PC-3 (cell line): ENCODE measurements at regions not wholly inside any gene's neighbourhood (a gene's known extent, or its start where the extent isn't known, plus 50 kb on each side); places are given as distances from the start of the nearest gene placed in this dataset.
A peak's percentile ranks its signal among the peaks of the same experiment; 100 is the strongest.

Experiments used
- ATAC-seq: fragments of 200-7000 bp; cut with Tn5 transposase; 2 replicates; pipeline ENCODE4 v1.9.1; 2020; ENCODE audit warnings: mild to moderate bottlenecking, moderate library complexity
- BruUV-seq: library from RNA; stranded (reverse); fragments of 400-500 nt; replicated peaks from 2 replicates; lab custom pipeline; 2021; lab: Mats Ljungman, UMichigan
- CTCF ChIA-PET: fragments of 300-600 bp; sonication (Branson Sonifier 250); formaldehyde crosslinking; loops from one replicate; lab custom pipeline; 2022; ENCODE audit warnings: antibody characterized with exemption; lab: Charles Lee
- POLR2A ChIA-PET: fragments of 300-600 bp; sonication (Branson Sonifier 250); formaldehyde crosslinking; loops from one replicate; lab custom pipeline; 2022; ENCODE audit warnings: antibody characterized with exemption; ENCODE audit not compliant: unreplicated experiment; lab: Charles Lee
- DNase-seq: peaks from one replicate; pipeline ENCODE4 v3.0.0-alpha.2; 2015
- H2AFZ ChIP-seq: fragments of 300-600 bp; sonication (generic); 2 replicates; pipeline ENCODE4 v1.6.0; 2016; ENCODE audit warnings: antibody characterized with exemption, low read length
- H3F3A ChIP-seq: fragments of 300-600 bp; sonication (generic); one replicate; pipeline ENCODE4 v1.6.0; 2017; ENCODE audit warnings: antibody characterized with exemption, low read length, control low read depth, mild to moderate bottlenecking; ENCODE audit not compliant: unreplicated experiment
- H3K27ac ChIP-seq: fragments of 300-600 bp; sonication (generic); 2 replicates; pipeline ENCODE4 v1.5.1; 2016; ENCODE audit warnings: mild to moderate bottlenecking, low read length
- H3K27me3 ChIP-seq: fragments of 300-600 bp; sonication (generic); 2 replicates; pipeline ENCODE4 v1.6.1; 2016; ENCODE audit warnings: low read length, mixed read lengths
- H3K36me3 ChIP-seq: fragments of 300-600 bp; sonication (generic); 2 replicates; pipeline ENCODE4 v1.6.1; 2016; ENCODE audit warnings: low read depth, mixed run types, low read length, mixed read lengths
- H3K4me1 ChIP-seq: fragments of 300-600 bp; sonication (generic); 2 replicates; pipeline ENCODE4 v1.5.1; 2016; ENCODE audit warnings: low read length; ENCODE audit not compliant: insufficient read depth
- H3K4me2 ChIP-seq: fragments of 300-600 bp; sonication (generic); 2 replicates; pipeline ENCODE4 v1.6.0; 2016; ENCODE audit warnings: low read length
- H3K4me3 ChIP-seq: fragments of 300-600 bp; sonication (generic); 2 replicates; pipeline ENCODE4 v1.5.1; 2016; ENCODE audit warnings: mild to moderate bottlenecking, low read length, mixed read lengths
- H3K79me2 ChIP-seq: fragments of 300-600 bp; sonication (generic); 2 replicates; pipeline ENCODE4 v1.6.1; 2017; ENCODE audit warnings: low read length, mixed read lengths
- H3K9ac ChIP-seq: fragments of 300-600 bp; sonication (generic); 2 replicates; pipeline ENCODE4 v1.6.0; 2016; ENCODE audit warnings: mild to moderate bottlenecking, low read length
- H3K9me2 ChIP-seq: fragments of 300-600 bp; sonication (generic); replicated peaks from 2 replicates; pipeline ENCODE4 v1.6.1; 2016; ENCODE audit warnings: mixed run types, low read length, mixed read lengths
- H3K9me3 ChIP-seq: fragments of 300-600 bp; sonication (generic); 2 replicates; pipeline ENCODE4 v1.6.1; 2016; ENCODE audit warnings: low read length, mixed read lengths
- H4K20me1 ChIP-seq: fragments of 300-600 bp; sonication (generic); 2 replicates; pipeline ENCODE4 v1.6.1; 2016; ENCODE audit warnings: low read length, mixed read lengths
- EZH2 ChIP-seq: fragments of 300-600 bp; sonication (generic); IDR thresholded peaks from one replicate; pipeline ENCODE4 v1.6.1; 2017; ENCODE audit warnings: antibody characterized with exemption, mild to moderate bottlenecking, low read length; ENCODE audit not compliant: unreplicated experiment
- EZH2phosphoT487 ChIP-seq: fragments of 300-600 bp; sonication (generic); IDR thresholded peaks from 2 replicates; pipeline ENCODE4 v1.6.1; 2018; ENCODE audit warnings: mild to moderate bottlenecking, antibody characterized with exemption, low read length, borderline replicate concordance
- intact Hi-C: fragments of 100-400 bp; cut with micrococcal nuclease; formaldehyde crosslinking; loops from 2 replicates; pipeline ENCODE4 v1.9.0; 2023
- TF ChIP-seq, protein P1 (sequence below): fragments of 300-600 bp; sonication (generic); conservative IDR thresholded peaks from 2 replicates; pipeline ENCODE4 v1.5.1; 2017; ENCODE audit warnings: antibody characterized with exemption, low read depth, mild to moderate bottlenecking, low read length

DNA sequence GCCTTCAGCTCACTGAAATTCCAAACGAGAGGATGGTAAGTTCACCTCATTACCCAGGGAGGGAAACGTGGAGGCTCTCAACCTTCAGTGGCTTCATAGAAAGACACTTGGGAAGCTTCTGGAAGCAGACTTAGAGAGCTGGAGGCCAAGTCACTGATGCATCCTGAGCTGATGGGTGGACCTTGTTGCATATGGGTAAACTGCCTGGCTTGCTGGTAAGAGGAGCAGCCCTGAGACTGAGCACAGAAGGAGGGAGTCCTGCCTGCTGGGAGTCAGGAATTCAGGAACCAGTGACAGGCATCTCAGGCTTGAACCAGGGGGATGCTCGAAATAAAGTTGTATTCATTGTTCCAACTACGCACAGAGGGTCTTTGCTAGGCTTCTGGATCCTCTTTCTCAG, 66.5 kb upstream of the NPAS2 start:
- ChIA-PET CTCF (no interaction called here), POLR2A (no interaction called here)
- Histone ChIP-seq H2AFZ (no peak overlapping the region), H3K9me3 (0 out of 2 replicates have a peak, but pooled peaks cover 4% of the 10 kb centered on the region), H3K4me1 (peaks cover 61% of the 10 kb centered on the region), H3K4me3 (no peak overlapping the region), H4K20me1 (no peaks in the 10 kb centered on the region), H3K4me2 (peak overlapping the region; percentile 56), H3K9me2 (no peaks in the 10 kb centered on the region; the same call in 1 of the 2 replicates), H3K79me2 (no peaks in the 10 kb centered on the region), H3F3A (no peaks in the 10 kb centered on the region), H3K27ac (peak overlapping the region; percentile 86), H3K9ac (peak overlapping the region; percentile 30; the same call in 1 of the 2 replicates), H3K27me3 (no peaks in the 10 kb centered on the region), H3K36me3 (no peaks in the 10 kb centered on the region)
- DNase-seq (no peak), ATAC-seq (no peak)
- TF ChIP-seq EZH2phosphoT487 (no peak), EZH2 (no peak)
- TF ChIP-seq, protein P1, sequence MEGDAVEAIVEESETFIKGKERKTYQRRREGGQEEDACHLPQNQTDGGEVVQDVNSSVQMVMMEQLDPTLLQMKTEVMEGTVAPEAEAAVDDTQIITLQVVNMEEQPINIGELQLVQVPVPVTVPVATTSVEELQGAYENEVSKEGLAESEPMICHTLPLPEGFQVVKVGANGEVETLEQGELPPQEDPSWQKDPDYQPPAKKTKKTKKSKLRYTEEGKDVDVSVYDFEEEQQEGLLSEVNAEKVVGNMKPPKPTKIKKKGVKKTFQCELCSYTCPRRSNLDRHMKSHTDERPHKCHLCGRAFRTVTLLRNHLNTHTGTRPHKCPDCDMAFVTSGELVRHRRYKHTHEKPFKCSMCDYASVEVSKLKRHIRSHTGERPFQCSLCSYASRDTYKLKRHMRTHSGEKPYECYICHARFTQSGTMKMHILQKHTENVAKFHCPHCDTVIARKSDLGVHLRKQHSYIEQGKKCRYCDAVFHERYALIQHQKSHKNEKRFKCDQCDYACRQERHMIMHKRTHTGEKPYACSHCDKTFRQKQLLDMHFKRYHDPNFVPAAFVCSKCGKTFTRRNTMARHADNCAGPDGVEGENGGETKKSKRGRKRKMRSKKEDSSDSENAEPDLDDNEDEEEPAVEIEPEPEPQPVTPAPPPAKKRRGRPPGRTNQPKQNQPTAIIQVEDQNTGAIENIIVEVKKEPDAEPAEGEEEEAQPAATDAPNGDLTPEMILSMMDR: no peak
- BruUV-seq: no TSS peak
- intact Hi-C loops: no loop called here

DNA sequence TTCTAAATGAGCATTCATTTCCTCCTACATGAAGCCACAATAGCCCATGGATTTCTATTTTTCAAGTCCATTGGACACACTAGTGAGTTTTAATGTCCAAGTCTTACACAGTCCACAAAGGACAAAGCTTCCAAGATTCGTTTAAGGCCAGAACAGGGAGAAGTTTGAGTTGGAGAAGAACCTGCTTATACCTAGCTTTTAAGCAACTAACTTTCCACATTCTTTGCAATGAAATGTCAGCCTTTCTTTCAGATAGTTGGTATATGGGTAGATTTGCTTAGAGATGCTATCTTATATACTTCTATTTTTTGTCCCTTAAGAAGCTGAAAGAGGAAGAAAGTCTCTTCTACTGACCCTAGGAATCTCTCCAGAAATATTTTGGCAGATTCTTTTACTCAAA, 66.1 kb upstream of the NPAS2 start:
- H3K4me2 ChIP-seq: no peak overlapping the region
- no peaks in the 10 kb centered on the region for H4K20me1 ChIP-seq
- peaks cover 65% of the 10 kb centered on the region for H3K4me1 ChIP-seq
- H3F3A ChIP-seq: no peaks in the 10 kb centered on the region
- no peaks in the 10 kb centered on the region for H3K27me3 ChIP-seq
- H3K36me3 ChIP-seq: no peaks in the 10 kb centered on the region
- no peak for ATAC-seq
- no peak for DNase-seq
- POLR2A ChIA-PET: no interaction called here
- TF ChIP-seq EZH2 (no peak), EZH2phosphoT487 (no peak)
- TF ChIP-seq, protein P1: no peak
- no peak overlapping the region for H3K9ac ChIP-seq
- H3K79me2 ChIP-seq: no peaks in the 10 kb centered on the region
- BruUV-seq: no TSS peak
- intact Hi-C loops: no loop called here
- H3K9me3 ChIP-seq: 0 out of 2 replicates have a peak, but pooled peaks cover 4% of the 10 kb centered on the region
- no peak overlapping the region for H3K4me3 ChIP-seq
- no peak overlapping the region for H3K27ac ChIP-seq
- no peak overlapping the region for H2AFZ ChIP-seq
- CTCF ChIA-PET: no interaction called here
- H3K9me2 ChIP-seq: no peaks in the 10 kb centered on the region; the same call in 1 of the 2 replicates

DNA sequence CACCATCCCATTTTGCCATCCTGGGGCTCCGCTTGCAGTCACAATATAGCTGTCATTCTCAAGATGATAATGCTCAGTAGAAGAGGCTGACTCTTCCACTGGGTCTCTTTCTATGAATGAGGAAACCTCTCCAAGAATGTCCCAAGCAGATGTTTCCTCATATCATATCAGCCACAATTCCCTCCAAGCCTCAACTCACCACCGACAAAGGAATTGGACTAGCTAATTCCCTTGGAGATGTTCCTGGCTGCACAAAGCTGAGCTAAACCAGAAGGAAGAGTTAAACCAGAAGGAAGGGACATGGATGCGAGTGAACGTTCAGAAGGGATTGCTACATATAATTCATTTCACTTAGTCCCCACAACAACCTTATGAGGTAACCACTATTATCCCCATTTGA, 65.0 kb upstream of the NPAS2 start:
- ChIA-PET POLR2A (no interaction called here), CTCF (interaction anchor here (0.8 kb wide), 1 partner anchor 64 kb away, joined by 3 read pairs; no protein-coding TSS in a partner anchor)
- Histone ChIP-seq H3K27ac (peak overlapping the region; percentile 35), H3K9ac (no peak overlapping the region), H3K4me3 (no peak overlapping the region), H3K9me2 (no peaks in the 10 kb centered on the region; the same call in 1 of the 2 replicates), H2AFZ (no peak overlapping the region), H3K27me3 (no peaks in the 10 kb centered on the region), H3K36me3 (no peaks in the 10 kb centered on the region), H3K9me3 (0 out of 2 replicates have a peak, but pooled peaks cover 3% of the 10 kb centered on the region), H4K20me1 (no peaks in the 10 kb centered on the region), H3K4me1 (peaks cover 65% of the 10 kb centered on the region), H3K4me2 (peak overlapping the region; percentile 29; the same call in 1 of the 2 replicates), H3K79me2 (no peaks in the 10 kb centered on the region), H3F3A (no peaks in the 10 kb centered on the region)
- ATAC-seq (no peak), DNase-seq (no peak)
- no TSS peak for BruUV-seq
- no peak for TF ChIP-seq EZH2phosphoT487
- TF ChIP-seq EZH2: no peak
- TF ChIP-seq, protein P1: no peak
- intact Hi-C loops: no loop called here
